HG02885 (cell line): ENCODE measurements at regions not wholly inside any gene's neighbourhood (a gene's known extent, or its start where the extent isn't known, plus 50 kb on each side); places are given as distances from the start of the nearest gene placed in this dataset.
"Not testable (repeated sequence)": the region's sequence is repeated elsewhere in the genome, so short reads cannot be mapped to it uniquely, and the experiment has no call there.

ENCODE experiments used
- ATAC-seq: cut with Tn5 transposase; IDR thresholded peaks from one replicate; pipeline ENCODE4 v1.9.1; 2021; ENCODE audit warnings: mild to moderate bottlenecking; ENCODE audit not compliant: unreplicated experiment, poor library complexity

DNA sequence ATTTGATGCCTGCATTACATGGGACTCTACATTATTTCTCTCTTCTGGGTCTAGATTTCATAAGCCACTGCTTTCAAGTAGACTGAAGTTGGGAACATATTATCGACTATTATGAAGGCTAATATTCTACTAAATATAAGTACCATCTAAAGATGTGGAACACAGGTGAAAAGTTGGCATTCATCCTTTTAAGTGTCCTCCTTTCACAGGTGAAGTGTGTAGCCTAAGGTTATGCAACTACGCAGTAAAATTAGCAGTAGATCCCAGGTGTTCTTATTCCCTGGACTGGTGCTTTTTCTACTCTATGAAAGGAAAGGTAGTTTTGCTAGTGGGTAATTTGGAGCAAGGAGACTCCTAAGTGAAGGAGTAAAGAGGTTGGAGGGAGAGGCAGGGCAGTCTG, 88.2 kb upstream of the DPP10 start:
- no peak for ATAC-seq

DNA sequence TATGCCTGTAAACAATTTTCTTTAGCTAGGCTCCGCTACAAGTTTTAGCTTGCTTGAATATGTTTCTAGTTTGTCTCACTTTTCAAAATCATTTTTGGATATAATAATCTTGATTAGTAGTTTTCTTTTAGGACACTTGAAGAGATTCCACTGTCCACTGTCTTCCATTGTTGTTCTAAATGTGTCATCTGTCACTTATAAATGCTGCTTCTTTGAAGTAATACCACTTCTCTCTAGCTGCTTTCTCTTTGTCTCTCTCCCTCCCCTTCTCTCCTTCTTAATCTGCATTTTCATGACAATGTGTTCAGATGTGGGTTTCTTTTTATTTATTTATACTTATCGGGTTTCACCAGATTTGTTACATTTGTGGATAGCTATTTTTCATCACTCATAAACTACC, 73.7 kb upstream of the DPP10 start:
- no peak for ATAC-seq

DNA sequence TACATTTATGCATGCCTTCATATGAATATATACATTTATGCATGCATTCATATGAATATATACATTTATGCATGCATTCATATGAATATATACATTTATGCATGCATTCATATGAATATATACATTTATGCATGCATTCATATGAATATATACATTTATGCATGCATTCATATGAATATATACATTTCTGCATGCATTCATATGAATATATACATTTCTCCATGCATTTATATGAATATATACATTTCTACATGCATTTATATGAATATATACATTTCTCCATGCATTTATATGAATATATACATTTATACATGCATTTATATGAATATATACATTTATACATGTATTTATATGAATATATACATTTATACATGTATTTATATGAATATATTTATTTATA, 70.7 kb upstream of the DPP10 start:
- ATAC-seq, result not testable (repeated sequence)

DNA sequence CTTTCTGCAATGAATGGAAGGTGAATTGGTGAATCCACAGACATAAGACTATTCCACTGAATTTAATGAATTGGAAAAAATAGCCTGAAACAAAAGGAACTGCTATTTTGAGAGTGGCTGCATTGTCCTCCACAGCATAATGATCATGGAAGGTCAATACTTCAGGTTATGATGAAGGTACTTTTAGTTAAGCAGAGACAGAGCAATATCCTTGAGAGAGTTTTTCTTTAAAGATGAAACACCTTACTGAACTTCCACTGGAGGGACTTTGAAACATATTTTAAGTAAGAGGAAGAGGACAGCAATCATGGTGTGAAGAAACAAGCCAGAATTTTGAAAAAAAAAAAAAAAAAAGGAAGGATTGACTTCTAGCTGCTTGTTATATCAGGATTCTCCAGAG, 68.8 kb upstream of the DPP10 start:
- no peak for ATAC-seq

DNA sequence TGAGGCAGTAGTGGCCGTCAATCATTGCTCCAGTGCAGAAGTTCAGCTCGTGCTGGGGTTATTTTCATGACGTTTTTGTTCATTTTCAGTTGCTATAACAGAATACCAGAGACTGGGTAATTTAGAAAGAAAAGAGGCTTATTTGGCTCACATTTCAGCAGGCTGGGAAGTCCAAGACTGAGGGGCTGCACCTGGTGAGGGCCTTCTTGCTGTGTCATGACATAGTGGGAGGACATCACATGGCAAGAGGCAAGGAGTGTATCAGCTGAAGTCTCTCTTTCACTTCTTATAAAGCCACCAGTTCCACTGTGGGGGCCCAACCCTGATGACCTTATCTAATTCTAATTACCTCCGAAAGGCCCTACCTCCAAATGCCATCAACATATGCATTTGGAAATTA, 58.0 kb upstream of the DPP10 start:
- no peak for ATAC-seq

DNA sequence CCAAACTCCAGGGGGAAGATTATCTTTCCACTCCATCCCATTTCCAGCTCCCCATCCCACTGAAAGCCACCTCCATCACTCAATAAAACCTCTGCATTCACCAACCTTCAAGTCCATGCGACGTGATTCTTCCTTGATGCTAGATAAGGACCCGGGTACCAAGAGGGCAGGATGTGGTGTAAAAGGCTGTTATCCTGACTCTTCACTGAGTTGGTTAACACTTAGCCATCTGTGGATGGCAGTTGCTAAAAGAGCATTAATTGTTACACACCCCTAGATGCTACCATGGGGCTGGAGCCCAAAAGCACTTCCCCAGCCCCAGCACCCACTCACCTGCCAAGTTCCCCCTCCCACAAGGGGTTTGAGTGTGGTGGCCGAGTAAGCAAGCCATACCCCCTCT, 53.4 kb upstream of the DPP10 start:
- no peak for ATAC-seq
